Kidney (tissue), 13 donors: ENCODE measurements at regions not wholly inside any gene's neighbourhood (a gene's known extent, or its start where the extent isn't known, plus 50 kb on each side); places are given as distances from the start of the nearest gene placed in this dataset.

ENCODE experiments used
- DNase-seq, 5 donors: peaks; one replicate each; pipeline ENCODE4 v3.0.0-alpha.2; 2013 to 2020
- FAIRE-seq: peaks from 2 replicates; lab custom pipeline; 2012; peaks lifted over from hg19 to GRCh38; lab: Jason Lieb, UNC
- H3K27ac ChIP-seq, 2 donors: one replicate each; pipeline ENCODE4 v1.7.0; 2013; ENCODE audit warnings: low read depth in 2 of 2, low read length in 2 of 2, inconsistent platforms in 1 of 2
- H3K27me3 ChIP-seq: one replicate; pipeline ENCODE4 v1.7.1; 2013; ENCODE audit warnings: low read length, inconsistent platforms; ENCODE audit not compliant: control insufficient read depth, insufficient read depth
- H3K36me3 ChIP-seq, 3 donors: one replicate each; pipeline versions ENCODE4 v1.7.0 to v1.7.1; 2013; ENCODE audit warnings: low read length in 3 of 3, control low read depth in 1 of 3, inconsistent platforms in 1 of 3; ENCODE audit not compliant: insufficient read depth in 3 of 3, control insufficient read depth in 2 of 3
- H3K4me1 ChIP-seq, 3 donors: one replicate each; pipeline versions ENCODE4 v1.7.0 to v1.7.1; 2013; ENCODE audit warnings: low read length in 3 of 3, inconsistent platforms in 1 of 3, low read depth in 1 of 3; ENCODE audit not compliant: control insufficient read depth in 2 of 3, insufficient read depth in 2 of 3
- H3K4me3 ChIP-seq, 3 donors: one replicate each; pipeline versions ENCODE4 v1.7.0 to v1.8.1; 2013; ENCODE audit warnings: low read length in 3 of 3, control low read depth in 1 of 3, inconsistent platforms in 1 of 3
- H3K9ac ChIP-seq, 3 donors: one replicate each; pipeline versions ENCODE4 v1.7.0 to v1.7.1; 2013; ENCODE audit warnings: low read length in 3 of 3, control low read depth in 1 of 3, inconsistent platforms in 1 of 3
- H3K9me3 ChIP-seq, 3 donors: one replicate each; pipeline versions ENCODE4 v1.7.0 to v1.7.1; 2013; ENCODE audit warnings: low read length in 3 of 3, control low read depth in 1 of 3, inconsistent platforms in 1 of 3; ENCODE audit not compliant: control insufficient read depth in 2 of 3, insufficient read depth in 1 of 3
- CTCF ChIP-seq: IDR thresholded peaks from 3 replicates; pipeline ENCODE4 v1.5.1; 2012; ENCODE audit warnings: mild to moderate bottlenecking, moderate library complexity, borderline replicate concordance; ENCODE audit not compliant: insufficient read depth; ENCODE audit errors: extremely low read depth
- intact Hi-C: fragments of 100-400 bp; cut with DNase I; formaldehyde crosslinking; loops from one replicate; pipeline ENCODE4 v1.11.1; 2022
- donor health status: control.
- donor health status: control.
- donor health status: control.
- donor health status: control.
- donor health status: control.
- donor health status: DM: yes; HTN: yes; CAD: no.
- donor health status: Normal renal cell carcinoma (clear cell type).

- Histone ChIP-seq H3K9ac (no peak overlapping the region), H3K9me3 (no peaks in the 10 kb centered on the region), H3K4me1 (peaks cover 0 to 4% (median 0%) of the 10 kb centered on the region in 3 donors), H3K27ac (no peak overlapping the region), H3K27me3 (no peaks in the 10 kb centered on the region), H3K36me3 (no peaks in the 10 kb centered on the region), H3K4me3 (no peak overlapping the region)
- intact Hi-C loops = no loop called here
- FAIRE-seq (no peak), DNase-seq (no peak)
- no peak for TF ChIP-seq CTCF
These were observed 958.8 kb upstream of the NR2F2 start for GRCh38 chr15:95371664-95372063.

- Histone ChIP-seq H3K27ac (no peak overlapping the region), H3K9ac (no peak overlapping the region), H3K27me3 (no peaks in the 10 kb centered on the region), H3K9me3 (no peaks in the 10 kb centered on the region), H3K36me3 (no peaks in the 10 kb centered on the region), H3K4me3 (no peak overlapping the region), H3K4me1 (no peaks in the 10 kb centered on the region)
- intact Hi-C loops = no loop called here
- DNase-seq = no peak
- no peak for TF ChIP-seq CTCF
- FAIRE-seq = no peak
These were observed 955.2 kb upstream of the NR2F2 start for GRCh38 chr15:95375281-95375680.

GRCh38 chr15:95377258-95377852, 953.1 kb upstream of the NR2F2 start:
- Histone ChIP-seq H3K4me1 (no peaks in the 10 kb centered on the region), H3K9me3 (no peaks in the 10 kb centered on the region), H3K27ac (no peak overlapping the region), H3K9ac (no peak overlapping the region), H3K27me3 (no peaks in the 10 kb centered on the region), H3K36me3 (no peaks in the 10 kb centered on the region), H3K4me3 (no peak overlapping the region)
- DNase-seq (no peak), FAIRE-seq (no peak)
- intact Hi-C loops = no loop called here
- TF ChIP-seq CTCF = no peak
